ENCODE measurements at regions not wholly inside any gene's neighbourhood (a gene's known extent, or its start where the extent isn't known, plus 50 kb on each side); places are given as distances from the start of the nearest gene placed in this dataset.
"Not testable (repeated sequence)": the region's sequence is repeated elsewhere in the genome, so short reads cannot be mapped to it uniquely, and the experiment has no call there.

DNA sequence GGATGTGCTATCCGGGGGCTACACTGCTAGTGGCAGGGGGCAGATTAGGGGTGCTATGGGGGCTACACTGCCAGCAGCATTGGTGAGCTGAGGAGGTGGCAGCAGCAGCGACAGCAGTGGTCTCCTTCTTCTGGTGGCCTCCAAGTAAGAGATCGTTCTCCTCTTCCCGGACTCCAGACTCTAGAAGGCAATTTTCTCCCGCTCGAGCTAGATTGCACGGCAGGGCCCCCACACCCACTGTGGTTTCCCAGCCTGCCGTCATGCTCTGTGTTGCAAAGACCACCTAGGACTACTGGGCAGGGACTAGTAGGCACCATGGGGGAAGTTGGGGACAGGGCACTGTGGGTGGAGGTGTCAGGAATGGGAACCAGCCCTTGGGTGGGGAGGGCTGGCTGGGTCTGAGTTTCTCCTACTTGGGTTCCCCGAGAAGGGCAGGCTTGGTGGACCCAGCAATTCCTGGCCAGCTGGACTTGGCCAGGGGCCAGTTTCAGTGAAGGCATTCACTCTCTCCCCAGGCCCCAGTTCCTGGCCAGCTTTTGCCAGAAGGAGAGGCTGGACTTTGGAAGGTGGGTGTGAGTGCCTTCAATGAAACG lies 203.4 kb upstream of the WSB1 start:
- DNase-seq (ENCODE audit: low read depth, low spot score); H3K27ac ChIP-seq: not testable (repeated sequence)

DNA sequence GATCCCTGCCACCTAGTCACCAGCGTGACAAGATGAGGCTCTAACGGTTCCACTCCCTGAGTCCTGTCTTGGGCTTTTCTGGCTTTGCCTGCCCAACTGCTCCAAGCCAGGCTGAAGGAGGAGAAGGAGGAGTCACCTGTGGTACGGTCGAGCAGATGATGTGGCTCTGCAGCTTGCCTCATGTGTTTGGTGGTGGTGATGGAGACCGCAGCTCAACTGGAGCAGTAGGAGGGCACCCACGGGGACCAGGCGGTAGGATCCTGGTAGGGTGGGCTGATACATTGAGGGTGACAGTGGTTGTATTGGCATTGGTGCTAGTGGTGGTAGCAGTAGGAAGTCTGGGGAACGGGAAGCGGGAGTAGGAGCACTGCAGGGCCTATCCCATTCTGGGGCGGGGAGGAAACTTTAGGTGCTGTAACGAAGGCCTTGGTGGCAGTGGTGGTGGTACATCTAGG lies 202.8 kb upstream of the WSB1 start:
- no peak overlapping the region for H3K27ac ChIP-seq
- no peak for DNase-seq (ENCODE audit: low read depth, low spot score)

DNA sequence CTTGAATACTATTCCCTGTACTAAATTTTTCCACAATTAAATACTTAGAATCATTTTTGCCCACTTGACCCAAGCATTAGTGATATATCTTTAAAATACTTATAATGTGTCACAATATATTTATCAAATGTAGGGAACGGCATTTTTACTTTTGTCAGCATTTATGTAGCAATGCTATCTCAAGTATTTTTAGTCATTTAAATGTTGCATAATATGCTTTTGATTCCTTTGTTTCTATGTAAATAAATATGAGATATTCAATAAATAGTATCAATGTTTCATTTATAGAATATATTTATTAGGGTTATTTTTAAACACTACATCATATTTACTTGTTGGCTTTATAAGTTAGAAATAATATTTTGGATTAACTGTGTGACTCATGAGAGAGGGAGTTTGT lies 199.7 kb upstream of the WSB1 start:
- DNase-seq (ENCODE audit: low read depth, low spot score); H3K27ac ChIP-seq: not testable (repeated sequence)

DNA sequence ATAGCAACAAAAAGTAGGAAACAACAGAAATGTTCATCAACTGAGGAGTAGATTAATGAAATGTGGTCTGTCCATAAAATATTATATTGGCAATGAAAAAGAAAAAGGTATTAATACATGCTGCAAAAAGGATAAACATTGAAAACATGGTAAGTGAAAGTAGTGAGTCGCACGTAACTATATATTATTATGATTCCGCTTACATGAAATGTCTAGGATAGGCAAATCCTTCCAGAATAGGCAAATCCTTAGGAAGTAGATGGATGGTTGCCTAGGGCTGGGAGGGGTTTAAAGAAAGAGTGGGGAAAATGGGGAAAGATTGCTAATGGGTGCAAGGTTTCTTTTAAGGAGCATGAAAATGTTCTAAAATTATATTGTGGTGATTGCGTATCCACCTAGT lies 198.1 kb upstream of the WSB1 start:
- not testable (repeated sequence) for H3K27ac ChIP-seq; DNase-seq (ENCODE audit: low read depth, low spot score)

DNA sequence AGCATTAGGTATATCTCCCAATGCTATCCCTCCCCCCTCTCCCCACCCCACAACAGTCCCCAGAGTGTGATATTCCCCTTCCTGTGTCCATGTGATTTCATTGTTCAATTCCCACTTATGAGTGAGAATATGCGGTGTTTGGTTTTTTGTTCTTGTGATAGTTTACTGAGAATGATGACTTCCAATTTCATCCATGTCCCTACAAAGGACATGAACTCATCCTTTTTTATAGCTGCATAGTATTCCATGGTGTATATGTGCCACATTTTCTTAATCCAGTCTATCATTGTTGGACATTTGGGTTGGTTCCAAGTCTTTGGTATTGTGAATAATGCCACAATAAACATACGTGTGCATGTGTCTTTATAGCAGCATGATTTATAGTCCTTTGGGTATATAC lies 194.6 kb upstream of the WSB1 start:
- not testable (repeated sequence) for H3K27ac ChIP-seq; DNase-seq (ENCODE audit: low read depth, low spot score)

DNA sequence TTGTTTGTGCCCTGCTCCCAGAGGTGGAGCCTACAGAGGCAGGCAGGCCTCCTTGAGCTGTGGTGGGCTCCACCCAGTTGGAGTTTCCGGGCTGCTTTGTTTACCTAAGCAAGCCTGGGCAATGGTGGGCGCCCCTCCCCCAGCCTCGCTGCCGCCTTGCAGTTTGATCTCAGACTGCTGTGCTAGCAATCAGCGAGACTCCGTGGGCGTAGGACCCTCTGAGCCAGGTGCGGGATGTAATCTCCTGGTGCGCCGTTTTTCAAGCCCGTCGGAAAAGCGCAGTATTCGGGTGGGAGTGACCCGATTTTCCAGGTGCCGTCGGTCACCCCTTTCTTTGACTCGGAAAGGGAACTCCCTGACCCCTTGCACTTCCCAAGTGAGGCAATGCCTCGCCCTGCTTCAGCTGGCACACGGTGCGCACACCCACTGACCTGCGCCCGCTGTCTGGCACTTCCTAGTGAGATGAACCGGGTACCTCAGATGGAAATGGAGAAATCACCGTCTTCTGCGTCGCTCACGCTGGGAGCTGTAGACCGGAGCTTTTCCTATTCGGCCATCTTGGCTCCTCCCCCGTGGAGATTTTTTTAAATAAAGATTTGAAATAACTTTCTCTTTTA lies 189.2 kb upstream of the WSB1 start:
- not testable (repeated sequence) for DNase-seq (ENCODE audit: low read depth, low spot score)

DNA sequence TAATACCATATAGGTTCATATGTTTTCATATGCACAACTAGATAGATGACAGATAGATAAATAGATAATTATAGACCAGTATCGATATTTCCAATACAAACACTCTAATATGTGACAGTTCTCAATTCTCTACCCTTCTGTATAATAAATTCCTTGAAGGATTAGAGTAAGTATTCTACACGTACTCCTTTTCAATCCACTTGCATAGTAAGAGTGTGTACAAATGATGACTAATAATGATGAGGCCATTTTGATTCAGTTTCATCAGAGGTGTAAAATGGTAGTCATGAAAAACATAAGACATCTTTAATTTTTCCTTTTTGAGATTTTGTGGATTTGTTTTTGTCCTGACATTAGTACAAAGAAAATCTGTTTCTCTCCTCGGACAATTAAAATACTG lies 188.3 kb upstream of the WSB1 start:
- no peak for DNase-seq (ENCODE audit: low read depth, low spot score)

More for the DNA sequence above, 189.2 kb upstream of the WSB1 start:
- not testable (repeated sequence) for H3K27ac ChIP-seq

DNA sequence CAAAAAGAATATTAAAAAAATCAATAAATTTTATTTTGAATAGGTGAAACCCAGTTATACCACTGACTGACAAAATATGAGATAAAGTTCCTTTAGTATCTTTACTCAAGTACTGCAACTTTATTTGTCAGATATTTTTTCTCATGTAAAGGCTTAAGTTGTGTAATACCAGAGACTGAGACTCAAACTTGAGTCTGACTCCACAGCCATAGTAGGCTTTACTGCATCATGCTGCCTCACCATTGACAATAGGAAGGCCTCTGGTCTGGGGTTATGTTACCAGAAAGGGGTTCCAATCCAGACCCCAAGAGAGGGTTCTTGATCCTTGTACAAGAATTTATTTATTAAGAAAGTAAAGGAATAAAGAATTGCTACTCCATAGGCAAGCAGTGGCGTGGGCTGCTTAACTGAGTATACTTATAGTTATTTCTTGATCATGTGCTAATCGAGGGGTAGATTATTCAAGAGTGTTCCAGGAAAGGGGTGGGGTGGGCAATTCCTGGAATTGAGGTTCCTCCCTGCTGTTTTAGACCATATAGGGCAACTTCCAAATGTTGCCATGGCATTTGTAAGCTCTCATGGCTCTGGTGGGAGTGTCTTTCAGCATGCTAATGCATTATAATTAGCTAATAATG lies 187.4 kb upstream of the WSB1 start:
- H3K27ac ChIP-seq, result peak overlapping the region; percentile 56
- no peak for DNase-seq (ENCODE audit: low read depth, low spot score)

More for the DNA sequence above, 188.3 kb upstream of the WSB1 start:
- peak overlapping the region; percentile 56 for H3K27ac ChIP-seq

DNA sequence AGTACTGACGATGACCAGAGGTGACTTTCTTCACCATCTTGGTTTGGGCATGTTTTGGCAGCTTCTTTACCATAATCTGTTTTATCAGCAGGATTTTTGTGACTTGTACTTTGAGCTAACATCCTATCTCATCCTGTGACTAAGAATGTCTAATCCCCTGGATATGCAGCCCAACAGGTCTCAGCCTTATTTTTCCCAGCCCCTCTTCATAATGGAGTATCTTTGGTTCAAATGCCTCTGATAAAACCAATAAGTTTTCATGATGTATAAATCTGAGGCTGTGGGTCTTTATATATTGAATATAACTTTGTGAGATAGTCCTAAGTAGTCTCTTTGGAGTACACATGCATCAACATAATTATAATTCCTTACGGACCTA lies 186.9 kb upstream of the WSB1 start:
- peak; percentile 8 for DNase-seq (ENCODE audit: low read depth, low spot score)
- H3K27ac ChIP-seq, result peak overlapping the region; percentile 56

DNA sequence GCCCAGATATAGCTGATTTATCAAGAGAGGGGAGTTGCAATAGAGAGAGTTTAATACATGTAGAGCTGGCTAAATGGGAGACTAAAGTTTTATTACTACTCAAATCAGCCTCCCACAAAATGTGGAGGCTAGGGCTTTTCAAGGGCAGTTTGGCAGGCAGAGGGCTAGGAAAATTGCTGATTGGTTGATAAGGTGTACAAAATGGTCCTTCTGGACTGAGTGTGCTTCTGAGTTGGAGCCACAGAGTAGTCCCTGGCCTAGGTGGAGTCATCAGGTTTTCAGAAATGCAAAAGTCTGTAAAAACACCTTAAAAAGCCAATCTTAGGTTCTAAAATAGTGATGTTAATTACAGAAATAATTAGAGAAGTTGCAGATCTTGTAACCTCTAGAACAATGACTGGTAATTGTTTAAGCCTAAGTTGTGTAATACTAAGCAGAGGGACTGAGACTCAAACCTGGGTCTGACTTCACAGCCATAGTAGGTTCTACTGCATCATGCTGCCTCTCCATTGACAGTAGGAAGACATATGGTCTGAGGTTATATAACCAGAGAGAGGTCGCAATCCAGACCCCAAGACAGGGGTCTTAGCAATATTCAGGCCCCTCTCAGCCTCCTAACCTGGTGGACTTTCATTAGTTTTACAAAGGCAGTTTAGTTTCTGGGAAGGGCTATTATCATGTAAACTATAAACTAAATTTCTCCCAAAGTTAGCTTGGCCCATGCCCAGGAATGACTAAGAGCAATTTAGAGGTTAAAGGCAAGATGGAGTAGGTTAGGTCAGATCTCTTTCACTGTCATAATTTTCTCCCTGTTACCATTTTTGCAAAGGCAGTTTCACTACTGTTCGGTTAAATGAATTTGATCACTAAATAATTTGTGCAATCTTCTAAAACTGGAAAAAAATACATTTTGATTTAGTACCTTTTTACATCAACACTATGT lies 186.3 kb upstream of the WSB1 start:
- DNase-seq (ENCODE audit: low read depth, low spot score), result not testable (repeated sequence)
- H3K27ac ChIP-seq, result peak overlapping the region; percentile 56

DNA sequence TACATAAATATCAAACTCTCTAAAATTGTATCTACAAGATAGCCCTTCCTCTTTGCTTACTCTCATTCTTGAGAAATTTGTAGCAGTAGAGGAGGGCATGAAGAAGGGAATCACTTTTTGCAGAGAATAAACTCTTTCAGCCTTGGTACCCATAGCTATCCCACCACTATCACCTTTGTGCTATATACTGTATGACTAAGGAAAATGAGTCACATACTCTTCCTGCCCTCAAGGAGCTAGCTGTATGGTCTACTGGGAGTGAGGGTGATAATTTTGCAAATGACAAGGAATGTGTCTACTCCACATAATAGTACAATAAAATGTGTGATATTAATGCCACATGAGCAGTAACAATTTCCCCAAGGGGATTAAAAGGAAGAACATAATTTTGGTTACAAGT lies 184.6 kb upstream of the WSB1 start:
- no peak for DNase-seq (ENCODE audit: low read depth, low spot score)
- H3K27ac ChIP-seq, result no peak overlapping the region

DNA sequence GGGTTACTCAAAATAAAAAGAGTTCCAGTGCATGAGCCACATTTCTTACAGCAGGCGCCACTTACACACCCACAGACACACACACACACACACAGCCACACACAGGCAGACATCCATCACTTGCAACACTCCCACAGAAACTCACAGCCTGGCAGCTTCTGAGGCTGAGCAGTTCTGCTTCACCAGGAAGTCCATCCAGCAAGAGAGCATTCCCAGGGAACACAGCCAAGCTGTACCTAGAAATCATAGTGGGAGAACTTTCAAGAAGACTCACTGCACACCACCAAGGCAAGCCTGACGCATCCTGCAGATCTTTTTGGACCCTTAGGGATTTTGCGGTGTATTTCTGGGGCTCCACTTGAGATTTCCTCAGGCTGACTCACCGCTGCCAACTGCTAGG lies 140.9 kb upstream of the WSB1 start:
- DNase-seq (ENCODE audit: low read depth, low spot score), result no peak
- H3K27ac ChIP-seq, result no peak overlapping the region

DNA sequence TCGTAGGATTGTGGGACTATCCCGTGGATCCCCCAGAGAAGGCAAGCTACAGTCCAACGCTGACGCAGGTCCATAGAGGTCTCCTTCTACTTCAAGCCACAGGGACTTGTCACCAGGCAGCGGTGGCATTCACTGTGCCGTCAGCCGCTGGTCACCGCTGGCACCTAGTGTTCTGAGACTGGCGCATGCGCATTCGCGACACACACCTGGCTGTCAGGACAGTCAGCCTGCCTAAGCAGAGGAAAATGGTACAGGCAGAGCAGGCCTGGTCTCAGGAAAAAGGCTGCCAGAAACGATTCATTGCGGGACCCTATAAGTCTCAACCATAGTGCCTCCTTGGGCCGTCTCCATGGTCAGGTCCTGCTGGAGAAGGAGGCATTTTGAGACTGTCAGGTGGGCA lies 138.0 kb upstream of the WSB1 start:
- DNase-seq (ENCODE audit: low read depth, low spot score), result no peak
- H3K27ac ChIP-seq, result no peak overlapping the region

DNA sequence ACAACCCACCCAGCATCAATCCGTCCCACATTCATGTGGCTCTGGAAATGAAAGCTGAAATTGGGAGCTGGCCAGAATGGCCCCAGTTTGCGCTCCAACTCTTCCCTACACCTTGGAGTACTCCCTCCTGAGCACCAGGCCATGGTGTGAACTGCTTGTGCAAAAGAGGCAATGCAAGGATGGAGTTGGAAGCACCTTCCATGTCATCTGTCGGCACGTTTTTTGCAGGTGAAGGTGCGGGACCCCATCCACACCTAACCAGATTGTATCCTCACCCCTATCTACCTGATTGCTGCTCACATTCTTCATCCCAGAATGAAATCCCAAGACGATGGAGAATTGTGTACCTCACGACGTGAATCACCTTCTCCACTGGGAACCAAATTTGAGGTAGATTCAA lies 136.6 kb upstream of the WSB1 start:
- no peak overlapping the region for H3K27ac ChIP-seq
- no peak for DNase-seq (ENCODE audit: low read depth, low spot score)

DNA sequence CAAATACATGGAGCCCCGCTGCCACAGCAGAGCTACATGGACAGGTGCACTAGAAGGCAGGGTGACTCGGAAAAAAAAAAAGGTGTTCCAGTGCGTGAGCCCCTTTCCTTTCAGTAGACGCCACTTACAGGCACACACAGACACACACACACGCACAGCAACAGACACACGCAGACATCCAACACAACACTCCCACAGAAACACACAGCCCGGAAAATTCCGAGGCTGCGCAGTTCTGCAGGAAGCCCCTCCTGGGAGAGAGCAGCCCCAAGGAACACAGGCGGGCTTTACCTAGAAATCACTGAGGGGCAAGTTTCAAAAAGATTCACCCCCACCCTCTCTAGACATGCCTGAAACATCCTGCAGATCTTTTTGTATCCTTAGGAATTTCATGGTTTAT lies 136.0 kb upstream of the WSB1 start:
- DNase-seq (ENCODE audit: low read depth, low spot score), result no peak
- no peak overlapping the region for H3K27ac ChIP-seq

DNA sequence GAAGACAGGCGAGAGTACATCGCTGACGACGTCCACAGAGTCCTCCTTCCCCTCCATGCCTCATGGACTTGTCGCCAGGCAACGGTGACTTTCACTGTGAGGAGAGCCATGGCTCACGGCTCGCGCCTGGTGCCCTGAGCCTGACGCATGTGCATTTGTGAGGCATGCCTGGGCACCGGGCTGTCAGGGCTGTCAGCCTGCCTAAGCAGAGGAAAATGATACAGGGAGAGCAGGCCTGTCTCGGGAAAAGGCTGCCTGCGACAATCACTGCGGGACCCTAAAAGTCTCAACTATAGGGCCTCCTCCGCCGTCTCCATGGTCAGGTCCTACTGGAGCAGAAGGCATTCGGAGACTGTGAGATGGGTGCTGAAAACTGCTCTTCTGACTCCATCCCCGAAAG lies 135.5 kb upstream of the WSB1 start:
- no peak for DNase-seq (ENCODE audit: low read depth, low spot score)
- no peak overlapping the region for H3K27ac ChIP-seq

DNA sequence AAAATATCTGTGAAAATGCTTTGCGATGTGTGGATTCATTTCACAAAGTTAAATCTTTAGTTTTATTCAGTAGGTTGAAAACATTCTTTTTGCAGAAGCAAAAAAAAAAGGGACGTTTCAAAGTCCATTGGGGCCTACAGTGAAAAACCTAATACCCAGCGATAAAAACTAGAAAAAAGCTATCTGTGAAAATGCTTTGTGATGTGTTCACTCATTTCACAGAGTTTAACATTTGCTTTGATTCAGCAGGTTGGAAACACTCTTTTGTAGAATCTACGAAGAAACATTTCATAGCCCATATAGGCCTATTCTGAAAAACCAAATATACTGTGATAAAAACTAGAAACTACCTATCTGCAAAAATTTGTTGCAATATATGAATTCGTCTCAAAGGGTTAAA lies 113.6 kb upstream of the WSB1 start:
- DNase-seq (ENCODE audit: low read depth, low spot score), result no peak
- no peak overlapping the region for H3K27ac ChIP-seq

DNA sequence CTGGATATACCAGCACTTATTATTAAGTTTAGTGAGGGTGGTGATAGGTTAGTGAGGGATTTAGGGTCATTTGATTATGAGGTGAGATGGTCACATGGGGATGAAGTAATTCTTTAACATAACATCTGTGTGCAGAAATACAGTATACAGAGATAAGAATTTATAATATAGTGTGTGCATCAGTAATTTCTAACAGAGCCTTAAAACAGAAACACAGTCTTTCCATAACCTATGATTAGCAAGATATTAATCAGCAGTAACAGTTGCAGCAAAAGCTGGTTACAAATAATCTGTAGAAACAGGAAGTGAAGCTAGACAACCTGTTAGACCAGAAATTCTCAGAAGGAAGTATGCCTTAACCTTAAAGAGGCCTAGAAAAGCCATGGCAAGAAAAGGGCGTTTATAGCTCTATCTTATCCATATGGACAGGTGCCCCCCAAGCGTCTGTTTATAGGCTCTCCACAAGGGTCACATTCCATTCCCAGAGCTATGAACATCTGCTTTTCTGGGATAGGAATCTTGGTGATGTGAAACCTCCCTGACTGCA lies 112.5 kb upstream of the WSB1 start:
- DNase-seq (ENCODE audit: low read depth, low spot score), result not testable (repeated sequence)
- peak overlapping the region; percentile 4 for H3K27ac ChIP-seq

DNA sequence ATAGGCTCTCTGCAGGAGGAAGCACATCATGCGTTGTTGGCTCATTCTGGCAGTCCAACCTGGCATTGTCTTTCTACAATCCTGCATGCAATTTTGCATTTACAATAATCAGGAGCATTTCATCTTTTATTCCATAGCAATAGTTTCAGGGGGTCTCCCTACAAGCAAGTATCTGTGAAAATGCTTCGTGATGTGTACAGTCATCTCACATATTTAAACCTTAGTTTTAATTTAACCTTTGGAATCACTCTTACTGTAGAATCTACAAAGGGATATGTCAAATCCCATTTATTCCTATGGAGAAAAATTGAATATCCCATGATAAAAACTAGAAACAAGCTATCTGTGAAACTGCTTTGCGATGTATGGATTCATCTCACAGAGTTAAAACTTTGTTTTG lies 112.0 kb upstream of the WSB1 start:
- DNase-seq (ENCODE audit: low read depth, low spot score), result no peak
- H3K27ac ChIP-seq, result peak overlapping the region; percentile 4

DNA sequence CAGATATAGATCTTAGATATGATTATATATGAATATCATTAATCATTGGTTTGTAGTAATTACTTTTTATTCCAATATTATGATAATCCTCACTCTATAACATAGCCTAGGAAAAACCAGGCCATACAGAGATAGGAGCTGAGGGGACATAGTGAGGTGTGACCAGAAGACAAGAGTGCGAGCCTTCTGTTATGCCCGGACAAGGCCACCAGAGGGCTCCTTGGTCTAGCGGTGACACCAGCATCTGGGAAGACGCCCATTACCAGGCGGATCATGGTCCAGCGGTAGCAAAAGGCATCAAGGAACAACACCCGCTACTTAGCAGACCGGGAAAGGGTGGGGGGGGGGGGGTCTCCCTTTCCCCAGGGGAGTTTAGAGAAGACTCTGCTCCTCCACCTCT lies 96.4 kb upstream of the WSB1 start:
- not testable (repeated sequence) for DNase-seq (ENCODE audit: low read depth, low spot score); H3K27ac ChIP-seq
